Dermis blood vessel endothelial cell (primary cell): ENCODE measurements at regions not wholly inside any gene's neighbourhood (a gene's known extent, or its start where the extent isn't known, plus 50 kb on each side); places are given as distances from the start of the nearest gene placed in this dataset.

Experiments used
- DNase-seq: peaks from one replicate; pipeline ENCODE4 v3.0.0; 2010

DNA sequence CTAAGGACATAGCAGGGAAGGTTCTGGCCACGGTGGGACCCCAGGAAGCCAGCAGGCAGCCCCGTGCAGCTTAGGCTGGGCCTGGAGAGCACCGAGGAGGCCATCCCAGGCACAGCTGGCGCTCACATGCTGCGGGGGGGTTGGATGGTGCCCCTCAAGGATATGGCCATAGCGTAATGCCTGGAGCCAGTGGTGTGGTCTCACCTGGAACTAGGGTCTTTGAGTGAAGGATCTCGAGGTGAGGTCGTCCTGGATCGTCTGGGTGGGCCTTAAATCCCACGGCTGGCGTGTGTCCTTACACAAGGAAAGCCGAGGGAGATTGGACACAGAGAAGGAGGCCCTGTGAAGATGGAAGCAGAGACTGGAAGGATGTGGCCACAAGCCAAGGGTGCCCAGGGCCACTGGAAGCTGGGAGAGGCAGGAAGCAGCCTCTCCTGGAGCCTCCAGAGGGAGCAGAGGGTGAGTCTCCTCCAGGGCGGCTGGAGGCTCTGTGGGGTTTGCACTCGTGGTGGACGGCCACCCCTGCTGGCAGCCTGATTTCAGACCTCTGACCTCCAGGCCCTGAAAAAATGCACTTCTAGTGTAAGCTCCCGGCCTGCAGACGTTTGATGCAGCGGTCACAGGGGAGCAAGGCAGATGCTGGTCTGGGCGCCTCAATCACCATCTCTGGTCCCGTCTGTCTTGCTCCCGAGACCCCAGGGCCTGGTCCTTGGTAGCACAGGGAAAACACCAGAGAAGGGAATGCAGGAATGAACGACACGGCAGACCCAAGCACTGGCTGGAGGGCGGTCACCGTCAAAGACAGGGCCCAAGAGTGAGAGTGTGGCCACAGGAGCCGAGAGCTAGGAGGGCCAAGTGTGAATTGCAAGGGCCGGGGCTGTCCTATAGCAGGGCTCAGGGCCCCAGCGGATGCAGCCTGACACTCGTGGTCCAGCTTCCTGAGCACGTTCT lies 218.6 kb downstream of the KIF26A start:
- DNase-seq: no peak

DNA sequence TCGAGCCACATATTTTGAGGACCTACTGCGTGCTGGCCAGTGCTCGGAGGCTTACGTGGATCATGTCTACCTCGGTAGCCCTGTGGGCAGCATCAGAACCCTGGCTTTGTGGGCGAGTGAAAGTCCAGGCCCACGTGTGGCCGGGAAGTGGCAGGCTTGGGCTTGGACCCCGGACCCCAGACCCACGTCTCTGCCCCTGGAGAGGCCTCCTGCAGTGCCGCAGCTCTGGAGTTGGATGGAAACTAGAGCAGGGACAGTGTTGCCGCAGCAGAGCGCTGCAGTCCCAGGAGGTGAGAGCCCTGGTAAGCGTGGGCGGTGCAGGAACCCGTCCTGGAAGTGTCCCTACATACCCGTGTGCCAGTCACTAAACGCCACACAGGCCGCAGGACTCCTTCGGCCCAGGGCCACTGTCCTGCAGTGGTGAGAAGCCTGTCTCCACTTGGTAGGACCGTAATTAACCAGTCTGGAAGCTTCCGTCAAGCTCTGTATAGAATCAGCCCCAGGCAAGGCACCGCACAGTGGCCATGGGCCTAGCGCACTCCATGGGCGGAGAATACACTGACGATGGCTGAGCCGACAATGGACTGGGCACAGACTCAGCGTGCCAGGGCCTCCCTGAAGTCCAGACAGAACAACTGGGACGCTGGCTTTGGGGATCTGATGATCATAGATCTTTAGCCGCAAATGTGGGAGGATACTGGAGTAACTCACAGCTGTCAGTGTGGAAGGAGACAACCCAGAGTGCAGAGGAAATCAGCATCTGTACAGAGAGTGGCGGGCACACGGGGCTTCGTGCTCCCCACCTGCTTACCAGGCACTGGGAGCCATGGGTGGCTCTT lies 219.5 kb downstream of the KIF26A start:
- no peak for DNase-seq

DNA sequence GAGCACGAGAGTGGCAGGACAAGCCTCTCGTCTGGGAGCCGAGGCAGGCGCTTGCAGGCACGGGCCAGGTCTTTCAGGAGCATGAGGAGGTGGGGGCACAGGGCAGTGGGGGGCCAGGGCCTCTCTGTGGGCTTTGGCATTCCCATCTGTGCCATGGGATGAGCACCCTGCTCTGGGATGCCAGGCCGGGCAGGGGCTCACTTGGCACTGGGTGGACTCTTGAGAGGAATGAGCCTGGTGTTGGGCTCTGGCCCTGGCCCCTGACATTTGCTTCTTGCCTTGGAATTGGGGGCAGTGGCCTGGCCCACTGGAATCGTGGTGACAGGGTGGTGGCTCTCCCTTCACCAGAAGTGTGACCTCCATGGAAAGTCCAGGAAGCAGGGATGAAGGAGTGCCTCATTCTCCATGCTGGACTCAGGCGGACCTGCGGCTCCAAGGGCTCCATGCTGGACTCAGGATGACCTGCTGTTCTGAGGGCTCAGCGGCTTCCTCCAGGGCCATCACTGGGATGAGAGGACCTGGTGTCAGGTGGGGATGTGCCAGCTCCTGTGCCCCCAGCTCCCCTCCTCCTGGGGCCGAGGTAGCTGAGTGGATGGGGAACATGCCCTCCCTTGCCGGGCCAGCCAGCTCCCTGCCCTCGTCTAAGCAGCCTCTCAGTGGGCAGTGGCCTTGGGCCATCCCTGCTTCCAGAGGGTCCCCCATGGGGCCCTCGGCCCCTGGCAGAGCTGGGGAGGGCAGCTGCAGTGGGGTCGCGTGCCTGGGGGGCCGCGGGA lies 220.3 kb downstream of the KIF26A start:
- no peak for DNase-seq

DNA sequence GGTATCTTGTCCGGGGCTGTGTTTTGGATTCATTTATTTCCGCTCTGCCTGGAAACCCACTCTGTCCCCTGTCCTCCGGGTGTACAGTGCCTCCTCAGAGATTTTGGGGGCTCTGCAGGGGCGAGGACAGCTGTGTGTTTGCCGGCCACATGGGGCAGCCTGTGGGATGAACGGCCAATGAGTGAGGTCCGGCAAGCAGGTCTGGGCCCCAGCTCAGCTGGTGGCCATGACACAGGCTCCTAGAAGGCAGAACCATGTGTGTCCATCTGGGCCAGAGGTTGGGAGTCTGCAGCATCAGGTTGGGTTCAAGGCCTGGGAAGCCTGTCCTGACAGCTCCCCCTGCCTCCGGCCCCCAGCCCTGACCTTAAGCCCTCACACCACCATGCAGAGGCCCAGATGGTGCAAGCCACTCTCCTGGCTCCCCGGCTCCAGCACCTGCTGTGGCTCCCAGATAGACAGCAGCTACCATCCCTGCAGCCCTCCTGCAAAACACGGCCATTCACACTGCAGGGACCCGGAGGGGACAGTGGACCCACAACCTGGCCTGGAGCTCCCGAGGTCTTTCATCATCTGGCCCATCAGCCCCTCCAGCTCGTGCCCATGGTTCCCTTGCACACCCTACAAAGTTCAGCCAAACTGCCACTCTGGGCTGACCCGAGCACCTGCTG lies 220.1 kb upstream of the C14orf180 start:
- no peak for DNase-seq

DNA sequence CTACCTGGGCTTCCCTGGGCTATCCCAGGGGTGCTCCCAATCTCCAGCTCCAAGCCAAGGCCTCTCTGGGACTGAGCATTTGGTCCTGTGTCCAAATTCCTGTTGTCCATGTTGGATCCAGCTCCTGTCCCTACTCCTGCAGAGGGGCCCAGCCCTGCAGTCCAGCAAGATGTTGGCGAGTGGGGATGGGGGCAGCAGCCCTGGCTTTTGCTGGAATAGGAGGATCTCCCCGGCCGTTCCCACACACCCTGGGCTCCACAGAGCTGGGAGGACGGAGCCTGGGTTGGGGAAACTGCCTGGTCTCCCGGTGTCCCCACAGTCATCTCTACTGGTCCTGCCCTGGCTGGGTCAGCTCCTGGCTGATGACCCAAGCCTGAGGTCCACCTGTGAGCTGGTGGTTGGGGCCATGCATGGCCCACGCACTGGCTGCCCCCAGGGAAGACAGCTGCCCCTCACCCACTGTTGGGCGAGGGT lies 219.6 kb upstream of the C14orf180 start:
- DNase-seq: no peak

DNA sequence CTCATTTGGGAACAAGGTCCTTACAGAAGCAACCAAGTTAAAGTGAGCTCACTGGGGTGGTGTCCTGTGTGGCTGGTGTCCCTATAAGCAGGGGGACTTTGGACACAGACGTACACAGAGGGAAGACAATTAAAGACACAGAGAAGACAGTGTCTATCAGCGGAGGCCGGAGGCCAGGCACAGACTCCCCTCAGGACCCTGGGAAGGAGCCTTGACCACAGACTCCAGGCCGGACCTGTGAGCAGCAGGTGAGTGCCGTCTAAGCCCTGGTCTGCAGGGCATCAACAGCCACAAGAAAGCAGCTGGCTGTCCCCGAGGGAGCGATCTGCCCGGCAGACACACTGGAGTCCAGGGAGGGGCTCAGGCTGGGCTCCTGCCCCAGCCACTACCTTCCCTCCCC lies 219.1 kb upstream of the C14orf180 start:
- no peak for DNase-seq

DNA sequence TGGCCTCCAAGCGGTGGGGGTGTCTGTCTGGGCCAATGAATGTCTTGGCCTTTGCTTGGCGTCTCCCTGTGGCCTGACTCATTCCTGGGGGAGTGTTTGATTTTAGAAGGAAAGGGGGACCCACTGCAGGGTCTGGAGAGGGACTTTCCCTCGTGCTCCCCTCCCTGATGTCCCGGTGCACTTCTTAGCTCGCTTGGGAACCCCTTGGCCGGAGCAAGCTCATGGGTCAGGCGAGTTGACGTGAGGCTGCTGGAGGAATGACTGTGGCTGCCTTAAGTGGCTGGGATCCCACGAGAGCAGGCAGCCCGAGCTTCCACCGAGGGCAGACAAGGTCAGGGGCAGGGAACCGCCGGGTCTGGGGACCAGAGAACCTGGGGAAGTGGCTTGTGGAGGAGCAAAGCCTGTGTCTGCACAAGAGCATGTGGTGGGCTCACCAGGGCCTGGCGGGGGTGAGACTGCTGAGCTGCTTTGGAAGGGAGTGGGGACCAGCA lies 218.4 kb upstream of the C14orf180 start:
- DNase-seq: no peak

DNA sequence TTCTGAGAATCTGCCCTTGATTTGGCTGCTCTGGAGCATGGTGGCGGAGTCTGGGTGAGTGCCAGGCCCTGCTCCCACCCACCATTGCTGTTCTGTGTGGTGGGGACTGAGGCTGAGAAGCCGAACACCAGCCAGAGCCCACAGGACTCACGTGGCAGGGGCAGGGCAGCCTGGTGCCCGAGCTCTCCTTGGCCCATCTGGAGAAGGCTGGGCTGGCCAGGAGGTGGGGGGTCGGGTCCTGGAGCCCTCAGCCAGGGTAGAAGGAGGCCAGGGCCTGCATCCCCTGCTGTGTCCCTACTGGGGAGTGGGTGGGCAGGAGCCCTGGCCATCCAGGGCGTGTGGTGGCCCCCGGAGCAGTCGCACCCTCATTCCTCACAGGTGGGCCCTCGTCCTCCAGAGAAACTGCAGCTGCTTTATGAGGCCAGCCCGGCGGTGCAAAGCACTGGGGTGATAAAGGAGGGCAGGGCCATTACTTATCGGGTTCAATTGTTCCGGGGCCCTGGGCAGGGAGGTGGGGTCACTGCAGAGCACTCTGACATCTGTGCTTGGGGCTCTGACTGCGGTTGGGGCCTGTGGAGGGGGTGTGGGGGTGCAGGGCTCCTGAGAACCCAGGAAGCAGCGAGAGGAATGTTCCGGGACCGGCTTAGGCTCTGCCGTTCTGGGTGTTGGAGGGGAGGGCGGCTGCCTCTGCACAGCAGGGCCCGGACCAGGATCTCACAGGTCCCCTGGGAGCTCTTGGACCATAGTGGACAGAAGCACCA lies 217.5 kb upstream of the C14orf180 start:
- DNase-seq: no peak

DNA sequence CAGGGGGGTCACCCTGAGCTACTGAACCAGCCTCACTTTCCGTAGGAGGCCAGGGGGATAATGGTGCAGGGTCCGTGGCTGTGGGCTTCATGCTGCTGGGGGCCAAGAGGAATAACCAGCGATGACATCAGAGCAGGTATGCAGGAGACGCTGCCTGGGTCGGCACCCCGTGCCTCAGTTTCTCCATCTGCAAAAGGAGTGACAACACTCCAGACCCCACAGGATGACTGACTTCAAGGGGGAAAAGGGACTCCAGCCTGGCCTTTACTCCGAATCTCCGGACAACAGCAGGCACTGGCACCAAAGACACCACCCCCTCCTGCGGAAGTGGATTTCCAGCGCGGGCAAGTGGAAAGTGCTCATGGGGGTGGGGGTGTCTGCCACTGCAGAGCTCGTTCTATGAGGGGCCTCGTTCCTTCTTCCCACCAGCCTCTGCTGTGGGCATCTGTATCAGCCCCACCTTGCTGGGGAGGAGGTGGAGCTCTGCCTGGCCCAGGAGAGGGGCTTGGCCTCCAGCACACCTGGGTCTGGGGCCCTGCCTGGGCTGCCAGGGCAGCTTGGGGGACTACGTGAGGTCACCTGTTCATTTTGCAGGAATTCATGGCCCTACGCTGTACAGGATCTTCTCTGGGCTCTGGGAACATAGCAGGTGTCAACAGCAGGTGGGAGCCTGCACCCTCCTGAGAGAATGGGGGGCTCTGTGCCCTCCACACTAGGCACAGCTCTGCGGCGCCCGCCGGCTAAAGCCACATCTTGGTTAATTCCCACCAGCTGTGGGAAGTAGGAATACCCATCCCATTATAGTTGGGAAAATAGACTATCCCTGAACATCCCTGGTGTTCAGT lies 216.6 kb upstream of the C14orf180 start:
- DNase-seq: no peak

DNA sequence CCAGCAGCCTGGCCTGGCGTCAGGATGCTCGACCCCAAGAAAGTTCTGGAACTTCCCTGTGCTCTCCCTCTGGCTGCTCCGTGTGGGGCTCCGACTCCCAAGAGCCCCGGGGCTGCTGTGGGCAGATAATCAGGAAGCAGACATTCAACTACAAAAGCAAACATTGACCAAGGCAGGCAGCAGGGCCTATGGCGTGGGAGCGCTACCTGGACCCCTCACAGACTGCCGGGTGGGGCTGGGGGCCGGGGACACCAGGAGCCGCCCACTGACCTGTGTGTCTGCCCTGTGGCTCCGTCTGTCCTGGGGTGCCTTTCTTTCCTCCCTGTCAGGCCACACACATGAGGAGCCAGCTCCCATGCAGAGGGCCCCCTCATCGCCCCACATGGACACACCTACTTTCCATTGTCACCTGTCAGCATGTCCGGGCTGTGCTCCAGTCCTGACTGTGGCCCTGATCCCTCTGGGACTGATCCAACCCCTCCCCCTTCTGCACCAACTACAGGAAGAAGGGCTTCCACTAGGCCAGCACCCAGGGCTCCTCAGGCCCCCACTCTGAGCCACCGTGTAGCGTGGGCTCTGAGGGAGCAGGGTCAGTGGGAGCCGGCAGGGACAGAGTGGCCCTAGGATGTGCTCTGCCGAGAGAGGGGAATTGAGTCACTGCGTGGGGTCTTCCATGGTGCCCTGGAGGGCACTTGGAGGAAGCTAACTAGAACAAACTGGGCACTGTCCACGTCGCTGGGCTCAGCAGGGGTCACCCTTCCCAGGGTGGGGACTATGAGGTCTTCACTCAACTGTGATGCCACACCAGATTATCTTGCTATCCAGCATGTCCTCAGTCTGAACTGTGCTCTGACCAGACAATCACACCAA lies 215.4 kb upstream of the C14orf180 start:
- DNase-seq: no peak

DNA sequence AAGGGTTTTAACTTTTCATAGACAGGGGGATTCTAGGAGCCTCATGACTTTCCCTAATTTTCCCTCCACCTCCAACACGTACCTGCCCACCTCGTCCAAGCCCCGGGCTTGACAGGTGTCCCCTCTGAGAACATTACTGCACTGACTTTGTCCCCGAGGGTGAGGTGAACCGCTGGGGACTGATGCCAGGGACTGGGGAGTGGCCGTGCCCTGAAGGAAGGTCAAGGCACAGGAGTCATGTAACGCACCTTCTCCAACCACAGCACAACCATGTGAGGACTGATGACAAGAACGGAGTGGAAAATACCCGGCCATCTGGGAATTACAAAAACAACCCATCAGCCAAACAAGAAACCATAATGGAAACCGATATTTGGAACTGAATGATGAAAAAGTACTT lies 214.7 kb upstream of the C14orf180 start:
- no peak for DNase-seq

DNA sequence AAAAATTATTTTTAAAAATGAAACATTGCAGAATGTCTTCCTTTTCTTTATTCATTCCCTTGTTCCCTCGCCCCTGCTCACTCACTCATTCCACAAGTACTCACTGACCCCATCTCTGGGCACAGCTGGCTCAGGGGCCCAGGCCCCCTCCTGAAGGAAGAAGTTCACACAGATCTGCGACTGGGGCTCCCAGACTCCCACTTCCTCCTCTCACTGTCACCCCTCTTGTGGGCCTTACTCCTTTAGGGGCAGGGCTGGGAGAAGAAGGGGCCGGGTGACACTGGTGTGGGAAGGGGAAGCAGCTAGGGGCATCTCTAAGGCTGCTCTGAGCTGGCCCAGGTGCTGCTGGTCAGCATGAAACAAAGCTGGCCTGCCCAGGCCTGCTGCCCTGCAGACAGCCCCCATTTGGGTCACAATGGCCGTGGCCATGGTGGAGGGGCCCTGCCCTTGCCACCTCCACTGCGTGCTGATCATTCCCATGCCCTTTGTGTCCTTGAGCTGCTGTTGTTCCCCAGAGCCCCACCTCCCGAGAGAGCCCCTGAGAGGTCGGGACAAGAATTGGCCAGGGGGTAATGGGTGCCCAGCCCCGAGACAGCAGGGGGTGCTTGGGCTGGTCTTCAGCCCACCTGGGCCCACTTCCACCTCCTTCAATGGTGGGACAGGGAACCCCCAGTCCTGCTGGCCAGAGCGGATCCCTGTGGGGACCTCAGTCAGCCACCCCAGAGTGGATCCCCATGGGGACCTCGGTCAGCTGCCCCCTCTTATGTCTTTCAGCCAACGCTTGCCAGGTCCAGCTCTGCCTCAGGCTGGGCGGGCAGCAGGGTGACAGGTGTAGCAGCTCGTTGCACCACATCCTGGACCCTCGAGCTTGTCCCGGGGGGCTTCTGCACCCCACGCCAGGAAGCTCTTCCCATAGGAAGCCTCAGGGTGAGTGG lies 212.4 kb upstream of the C14orf180 start:
- DNase-seq: no peak

DNA sequence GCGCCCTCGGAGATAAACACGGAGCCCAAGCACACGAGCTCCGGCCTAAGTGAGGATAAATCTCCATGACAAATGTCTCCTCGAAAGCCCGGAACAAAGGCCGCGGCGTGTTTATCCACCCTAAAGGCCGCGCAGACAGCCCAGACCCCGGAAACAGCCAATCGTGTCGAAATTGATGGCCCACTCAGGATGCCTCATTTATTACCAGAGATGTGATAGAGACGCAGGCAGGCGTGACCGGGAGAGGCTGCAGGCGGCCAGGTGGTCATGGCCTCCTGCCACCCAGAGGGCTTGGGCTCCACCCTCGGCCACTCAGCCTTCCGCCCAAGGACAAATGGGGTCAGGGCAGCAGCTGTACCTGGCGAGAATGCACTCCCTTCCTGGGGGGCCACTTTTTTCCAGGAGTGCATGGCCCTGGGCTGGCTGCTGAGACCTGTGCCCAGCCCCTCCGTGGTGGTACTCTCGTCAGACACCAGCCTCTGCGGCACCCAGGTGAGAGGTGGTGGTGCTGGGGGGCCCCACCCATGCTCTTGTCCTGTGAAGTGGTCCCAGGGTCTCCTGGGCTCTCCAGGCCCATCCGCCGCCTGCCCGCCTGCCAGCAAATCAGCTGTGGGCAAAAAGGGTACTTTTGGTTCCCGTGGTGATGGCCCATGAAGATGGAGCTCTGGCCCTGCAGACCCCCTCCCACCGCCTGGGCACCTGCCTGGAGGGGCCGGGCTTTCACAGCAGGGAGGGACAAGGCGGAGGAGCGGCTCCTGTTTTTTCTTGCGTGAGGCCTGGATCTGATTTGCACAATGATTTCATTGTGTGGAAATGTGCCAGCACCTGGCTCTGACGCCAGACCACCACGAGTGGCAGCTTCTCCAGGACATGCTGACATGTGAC lies 211.5 kb upstream of the C14orf180 start:
- DNase-seq: no peak

DNA sequence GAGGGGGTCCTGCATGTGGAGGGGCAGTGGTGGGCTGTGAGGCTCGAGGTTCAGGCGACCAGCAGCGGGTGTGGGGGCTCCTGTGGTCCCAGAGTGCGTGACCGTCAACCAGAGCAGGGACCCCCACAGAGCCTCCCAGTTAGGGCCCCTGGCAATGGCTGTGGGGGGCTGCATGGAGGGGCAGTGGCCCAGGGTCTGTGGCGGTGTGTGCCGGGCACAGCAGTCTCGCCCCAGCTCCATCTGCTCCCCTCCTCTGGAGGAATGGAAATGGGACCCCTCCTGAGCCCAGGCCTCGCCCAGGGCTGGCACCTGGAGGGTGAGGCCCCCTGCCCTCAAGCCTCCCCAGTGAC lies 210.8 kb upstream of the C14orf180 start:
- DNase-seq: no peak

DNA sequence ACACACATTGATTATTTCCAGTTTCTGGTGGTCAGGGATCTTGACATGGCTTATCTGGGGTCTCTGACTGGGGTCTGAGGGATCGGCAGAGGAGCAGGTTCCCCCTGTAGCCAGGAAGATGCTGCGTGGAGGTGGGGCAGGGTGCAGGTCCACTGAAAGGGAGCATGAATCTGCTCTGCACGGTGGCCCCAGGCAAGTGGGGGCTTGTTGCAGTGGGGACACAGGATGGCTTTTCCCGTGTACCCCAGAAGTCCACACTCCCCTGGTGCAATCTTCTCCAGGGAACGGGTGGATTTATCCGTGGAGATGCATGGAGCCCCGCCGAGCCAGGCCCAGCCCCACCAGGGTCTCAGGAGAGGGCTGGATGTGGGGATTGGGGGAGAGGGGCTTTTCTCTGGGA lies 210.4 kb upstream of the C14orf180 start:
- no peak for DNase-seq

DNA sequence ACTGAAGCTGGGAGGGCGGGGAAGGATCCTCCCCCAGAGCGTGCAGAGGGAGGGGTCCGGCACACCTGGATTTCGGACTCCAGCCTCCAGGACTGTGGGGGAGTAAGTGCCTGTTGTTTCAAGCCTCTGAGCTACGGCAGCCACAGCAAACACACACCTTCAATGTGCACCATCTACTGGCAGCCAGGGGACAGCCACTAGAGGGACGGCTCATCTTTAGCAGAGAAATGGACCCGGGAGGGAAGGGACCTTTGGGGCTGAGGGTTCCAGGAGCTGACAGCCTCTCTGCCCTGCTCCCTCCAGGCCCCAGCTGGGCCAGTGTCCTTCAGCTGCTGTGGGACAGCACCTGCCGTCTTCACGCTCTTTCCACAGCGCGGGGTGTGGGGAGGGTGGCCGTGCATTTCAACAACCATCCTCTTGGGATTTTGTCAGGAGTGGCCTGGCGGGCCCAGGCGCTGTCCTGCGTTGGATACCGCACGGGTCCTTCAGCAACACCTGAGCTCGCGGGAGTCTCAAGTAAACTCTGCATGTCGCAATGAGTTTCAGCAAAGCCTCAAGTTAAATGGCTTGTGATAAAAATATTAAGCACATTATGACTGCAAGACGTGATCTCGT lies 209.2 kb upstream of the C14orf180 start:
- DNase-seq: peak; percentile 38

DNA sequence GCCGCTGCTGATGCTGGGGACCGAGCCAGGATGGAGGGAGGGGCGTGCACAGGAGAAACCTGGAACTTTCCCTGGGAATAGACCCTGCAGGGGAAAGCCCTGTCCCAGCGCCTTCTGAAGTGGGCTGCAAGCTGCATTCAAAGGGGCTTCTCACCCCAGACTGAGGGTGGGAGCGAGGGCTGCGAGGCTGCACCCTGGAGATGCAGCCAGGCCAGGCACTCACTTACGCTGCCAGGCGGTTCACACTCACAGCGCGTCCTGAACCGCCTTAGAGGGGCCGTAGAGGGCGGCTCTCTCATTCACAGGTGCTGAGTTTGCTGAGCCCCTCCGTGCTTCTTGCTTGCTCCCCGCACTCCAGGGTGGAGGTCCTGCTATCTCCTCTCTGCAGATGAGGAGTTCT lies 208.5 kb upstream of the C14orf180 start:
- no peak for DNase-seq
